ENCODE measurements at regions not wholly inside any gene's neighbourhood (a gene's known extent, or its start where the extent isn't known, plus 50 kb on each side); places are given as distances from the start of the nearest gene placed in this dataset.

DNA sequence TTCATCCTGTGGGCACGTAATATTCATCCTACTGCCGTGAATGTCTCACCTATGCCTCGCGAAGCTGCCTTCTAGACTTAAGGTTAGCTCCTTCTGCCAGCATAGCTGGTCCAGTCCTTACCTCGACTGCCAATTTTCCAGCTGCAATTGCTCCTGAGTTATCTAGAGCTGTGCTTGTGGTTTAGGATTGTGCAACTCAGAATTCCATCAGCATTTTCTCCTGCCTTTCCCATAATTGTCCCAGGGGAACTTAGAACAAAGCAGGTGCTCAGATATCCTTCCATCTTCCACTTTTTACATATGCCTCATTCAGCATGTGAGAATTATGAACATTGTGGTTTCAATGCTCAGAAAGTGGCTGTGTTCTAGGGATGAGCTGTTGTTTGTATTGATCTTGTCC is 131.4 kb upstream of the ADGRL3 start:
- TF ChIP-seq, protein P1, sequence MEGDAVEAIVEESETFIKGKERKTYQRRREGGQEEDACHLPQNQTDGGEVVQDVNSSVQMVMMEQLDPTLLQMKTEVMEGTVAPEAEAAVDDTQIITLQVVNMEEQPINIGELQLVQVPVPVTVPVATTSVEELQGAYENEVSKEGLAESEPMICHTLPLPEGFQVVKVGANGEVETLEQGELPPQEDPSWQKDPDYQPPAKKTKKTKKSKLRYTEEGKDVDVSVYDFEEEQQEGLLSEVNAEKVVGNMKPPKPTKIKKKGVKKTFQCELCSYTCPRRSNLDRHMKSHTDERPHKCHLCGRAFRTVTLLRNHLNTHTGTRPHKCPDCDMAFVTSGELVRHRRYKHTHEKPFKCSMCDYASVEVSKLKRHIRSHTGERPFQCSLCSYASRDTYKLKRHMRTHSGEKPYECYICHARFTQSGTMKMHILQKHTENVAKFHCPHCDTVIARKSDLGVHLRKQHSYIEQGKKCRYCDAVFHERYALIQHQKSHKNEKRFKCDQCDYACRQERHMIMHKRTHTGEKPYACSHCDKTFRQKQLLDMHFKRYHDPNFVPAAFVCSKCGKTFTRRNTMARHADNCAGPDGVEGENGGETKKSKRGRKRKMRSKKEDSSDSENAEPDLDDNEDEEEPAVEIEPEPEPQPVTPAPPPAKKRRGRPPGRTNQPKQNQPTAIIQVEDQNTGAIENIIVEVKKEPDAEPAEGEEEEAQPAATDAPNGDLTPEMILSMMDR (conservative IDR thresholded peaks at IDR 0.05; ENCODE audit: low read length) = no peak
- TF ChIP-seq EZH2phosphoT487 (IDR thresholded peaks at IDR 0.05; ENCODE audit: borderline replicate concordance) = no peak
